ENCODE measurements at regions not wholly inside any gene's neighbourhood (a gene's known extent, or its start where the extent isn't known, plus 50 kb on each side); places are given as distances from the start of the nearest gene placed in this dataset.

GRCh38 chr1:105830571-105831146, 1225.8 kb upstream of the PRMT6 start:
- Histone ChIP-seq H3K27ac (no peak overlapping the region), H3K4me1 (ENCODE audit: low read depth) (peaks cover 6% of the 10 kb centered on the region), H3K9me3 (ENCODE audit: low read depth) (no peaks in the 10 kb centered on the region), H3K27me3 (no peaks in the 10 kb centered on the region), H3K4me3 (no peak overlapping the region), H3K36me3 (no peaks in the 10 kb centered on the region)
- no peak for DNase-seq (ENCODE audit: low read depth in 1 of 2, low spot score in 1 of 2)
- TF ChIP-seq CTCF (IDR thresholded peaks at IDR 0.05; ENCODE audit: low read depth, low read length), result no peak

- Histone ChIP-seq H3K9me3 (ENCODE audit: low read depth) (no peaks in the 10 kb centered on the region), H3K4me3 (no peak overlapping the region), H3K4me1 (ENCODE audit: low read depth) (peaks cover 4% of the 10 kb centered on the region), H3K27ac (no peak overlapping the region), H3K27me3 (no peaks in the 10 kb centered on the region), H3K36me3 (no peaks in the 10 kb centered on the region)
- TF ChIP-seq CTCF (IDR thresholded peaks at IDR 0.05; ENCODE audit: low read depth, low read length), result no peak
- DNase-seq (ENCODE audit: low read depth in 1 of 2, low spot score in 1 of 2), result no peak
Observed at GRCh38 chr1:105838071-105838470, 1218.4 kb upstream of the PRMT6 start.

GRCh38 chr1:105865546-105865945, 1190.9 kb upstream of the PRMT6 start:
- no peaks in the 10 kb centered on the region for H3K4me1 ChIP-seq (ENCODE audit: low read depth)
- no peaks in the 10 kb centered on the region for H3K36me3 ChIP-seq
- no peak overlapping the region for H3K4me3 ChIP-seq
- H3K9me3 ChIP-seq (ENCODE audit: low read depth), result no peaks in the 10 kb centered on the region
- H3K27me3 ChIP-seq, result no peaks in the 10 kb centered on the region
- DNase-seq (ENCODE audit: low read depth in 1 of 2, low spot score in 1 of 2), result no peak
- TF ChIP-seq CTCF (IDR thresholded peaks at IDR 0.05; ENCODE audit: low read depth, low read length), result no peak
- no peak overlapping the region for H3K27ac ChIP-seq

- peak in 1 of 2 donors; percentile 12 for DNase-seq (ENCODE audit: low read depth in 1 of 2, low spot score in 1 of 2)
- Histone ChIP-seq H3K4me3 (no peak overlapping the region), H3K27me3 (no peaks in the 10 kb centered on the region), H3K4me1 (ENCODE audit: low read depth) (no peaks in the 10 kb centered on the region), H3K9me3 (ENCODE audit: low read depth) (no peaks in the 10 kb centered on the region), H3K36me3 (no peaks in the 10 kb centered on the region), H3K27ac (no peak overlapping the region)
- TF ChIP-seq CTCF (IDR thresholded peaks at IDR 0.05; ENCODE audit: low read depth, low read length), result no peak
Observed at GRCh38 chr1:105872817-105873216, 1183.7 kb upstream of the PRMT6 start.

GRCh38 chr1:105874621-105875020, 1181.9 kb upstream of the PRMT6 start:
- Histone ChIP-seq H3K27ac (no peak overlapping the region), H3K4me3 (no peak overlapping the region), H3K9me3 (ENCODE audit: low read depth) (no peaks in the 10 kb centered on the region), H3K27me3 (no peaks in the 10 kb centered on the region), H3K4me1 (ENCODE audit: low read depth) (no peaks in the 10 kb centered on the region), H3K36me3 (no peaks in the 10 kb centered on the region)
- no peak for TF ChIP-seq CTCF (IDR thresholded peaks at IDR 0.05; ENCODE audit: low read depth, low read length)
- no peak for DNase-seq (ENCODE audit: low read depth in 1 of 2, low spot score in 1 of 2)

GRCh38 chr1:105886309-105886708, 1170.2 kb upstream of the PRMT6 start:
- Histone ChIP-seq H3K27ac (no peak overlapping the region), H3K4me3 (no peak overlapping the region), H3K9me3 (ENCODE audit: low read depth) (no peaks in the 10 kb centered on the region), H3K27me3 (no peaks in the 10 kb centered on the region), H3K36me3 (no peaks in the 10 kb centered on the region), H3K4me1 (ENCODE audit: low read depth) (no peaks in the 10 kb centered on the region)
- DNase-seq (ENCODE audit: low read depth in 1 of 2, low spot score in 1 of 2), result no peak
- TF ChIP-seq CTCF (IDR thresholded peaks at IDR 0.05; ENCODE audit: low read depth, low read length), result no peak

All from cardiac muscle cell (in vitro differentiated cells and primary cell).